ENCODE measurements at regions not wholly inside any gene's neighbourhood (a gene's known extent, or its start where the extent isn't known, plus 50 kb on each side); places are given as distances from the start of the nearest gene placed in this dataset.

GRCh38 chr15:93219859-93220420 is 130.9 kb upstream of the RGMA start:
- no peak for TF ChIP-seq CTCF (conservative IDR thresholded peaks at IDR 0.05)
- TF ChIP-seq ZFX (IDR thresholded peaks at IDR 0.05), result no peak

Data from C4-2B (cell line).